ENCODE measurements at regions not wholly inside any gene's neighbourhood (a gene's known extent, or its start where the extent isn't known, plus 50 kb on each side); places are given as distances from the start of the nearest gene placed in this dataset.

DNA sequence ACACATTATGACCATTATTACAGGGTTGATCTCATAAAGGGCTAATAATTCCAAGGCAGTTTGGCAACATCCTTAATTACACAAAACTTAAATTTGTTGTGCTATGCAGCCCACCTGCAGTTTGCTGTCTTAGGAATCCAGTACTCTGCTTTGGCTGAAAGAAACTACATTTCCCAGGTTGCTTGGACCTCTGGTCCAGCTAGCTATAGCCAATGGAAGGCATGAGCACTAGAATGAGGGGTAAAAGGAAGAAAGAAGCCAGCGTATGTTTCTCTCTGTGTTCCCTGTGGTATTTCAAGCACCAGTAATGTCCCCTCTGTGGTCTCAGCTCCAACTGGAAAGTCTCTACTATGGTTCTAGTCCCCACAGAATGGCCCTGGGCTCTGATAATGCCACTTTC is 84.3 kb upstream of the TSC22D2 start:
- in situ Hi-C loops (cut with MboI), result no loop called here
- H4K20me1 ChIP-seq (replicated peaks; ENCODE audit: control insufficient read depth, insufficient read depth, low read length), result no peaks in the 10 kb centered on the region
- no peak for TF ChIP-seq ETV5 (CRISPR knock-in tag; IDR thresholded peaks at IDR 0.05; ENCODE audit: low read depth)
- TF ChIP-seq, protein P1, sequence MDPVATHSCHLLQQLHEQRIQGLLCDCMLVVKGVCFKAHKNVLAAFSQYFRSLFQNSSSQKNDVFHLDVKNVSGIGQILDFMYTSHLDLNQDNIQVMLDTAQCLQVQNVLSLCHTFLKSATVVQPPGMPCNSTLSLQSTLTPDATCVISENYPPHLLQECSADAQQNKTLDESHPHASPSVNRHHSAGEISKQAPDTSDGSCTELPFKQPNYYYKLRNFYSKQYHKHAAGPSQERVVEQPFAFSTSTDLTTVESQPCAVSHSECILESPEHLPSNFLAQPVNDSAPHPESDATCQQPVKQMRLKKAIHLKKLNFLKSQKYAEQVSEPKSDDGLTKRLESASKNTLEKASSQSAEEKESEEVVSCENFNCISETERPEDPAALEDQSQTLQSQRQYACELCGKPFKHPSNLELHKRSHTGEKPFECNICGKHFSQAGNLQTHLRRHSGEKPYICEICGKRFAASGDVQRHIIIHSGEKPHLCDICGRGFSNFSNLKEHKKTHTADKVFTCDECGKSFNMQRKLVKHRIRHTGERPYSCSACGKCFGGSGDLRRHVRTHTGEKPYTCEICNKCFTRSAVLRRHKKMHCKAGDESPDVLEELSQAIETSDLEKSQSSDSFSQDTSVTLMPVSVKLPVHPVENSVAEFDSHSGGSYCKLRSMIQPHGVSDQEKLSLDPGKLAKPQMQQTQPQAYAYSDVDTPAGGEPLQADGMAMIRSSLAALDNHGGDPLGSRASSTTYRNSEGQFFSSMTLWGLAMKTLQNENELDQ (CRISPR knock-in tag; IDR thresholded peaks at IDR 0.05; ENCODE audit: borderline replicate concordance), result no peak
- TF ChIP-seq, protein P2, sequence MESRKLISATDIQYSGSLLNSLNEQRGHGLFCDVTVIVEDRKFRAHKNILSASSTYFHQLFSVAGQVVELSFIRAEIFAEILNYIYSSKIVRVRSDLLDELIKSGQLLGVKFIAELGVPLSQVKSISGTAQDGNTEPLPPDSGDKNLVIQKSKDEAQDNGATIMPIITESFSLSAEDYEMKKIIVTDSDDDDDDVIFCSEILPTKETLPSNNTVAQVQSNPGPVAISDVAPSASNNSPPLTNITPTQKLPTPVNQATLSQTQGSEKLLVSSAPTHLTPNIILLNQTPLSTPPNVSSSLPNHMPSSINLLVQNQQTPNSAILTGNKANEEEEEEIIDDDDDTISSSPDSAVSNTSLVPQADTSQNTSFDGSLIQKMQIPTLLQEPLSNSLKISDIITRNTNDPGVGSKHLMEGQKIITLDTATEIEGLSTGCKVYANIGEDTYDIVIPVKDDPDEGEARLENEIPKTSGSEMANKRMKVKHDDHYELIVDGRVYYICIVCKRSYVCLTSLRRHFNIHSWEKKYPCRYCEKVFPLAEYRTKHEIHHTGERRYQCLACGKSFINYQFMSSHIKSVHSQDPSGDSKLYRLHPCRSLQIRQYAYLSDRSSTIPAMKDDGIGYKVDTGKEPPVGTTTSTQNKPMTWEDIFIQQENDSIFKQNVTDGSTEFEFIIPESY (CRISPR knock-in tag; IDR thresholded peaks at IDR 0.05), result no peak
- TF ChIP-seq, protein P3, sequence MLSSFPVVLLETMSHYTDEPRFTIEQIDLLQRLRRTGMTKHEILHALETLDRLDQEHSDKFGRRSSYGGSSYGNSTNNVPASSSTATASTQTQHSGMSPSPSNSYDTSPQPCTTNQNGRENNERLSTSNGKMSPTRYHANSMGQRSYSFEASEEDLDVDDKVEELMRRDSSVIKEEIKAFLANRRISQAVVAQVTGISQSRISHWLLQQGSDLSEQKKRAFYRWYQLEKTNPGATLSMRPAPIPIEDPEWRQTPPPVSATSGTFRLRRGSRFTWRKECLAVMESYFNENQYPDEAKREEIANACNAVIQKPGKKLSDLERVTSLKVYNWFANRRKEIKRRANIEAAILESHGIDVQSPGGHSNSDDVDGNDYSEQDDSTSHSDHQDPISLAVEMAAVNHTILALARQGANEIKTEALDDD (IDR thresholded peaks at IDR 0.05), result no peak
- TF ChIP-seq, protein P4, sequence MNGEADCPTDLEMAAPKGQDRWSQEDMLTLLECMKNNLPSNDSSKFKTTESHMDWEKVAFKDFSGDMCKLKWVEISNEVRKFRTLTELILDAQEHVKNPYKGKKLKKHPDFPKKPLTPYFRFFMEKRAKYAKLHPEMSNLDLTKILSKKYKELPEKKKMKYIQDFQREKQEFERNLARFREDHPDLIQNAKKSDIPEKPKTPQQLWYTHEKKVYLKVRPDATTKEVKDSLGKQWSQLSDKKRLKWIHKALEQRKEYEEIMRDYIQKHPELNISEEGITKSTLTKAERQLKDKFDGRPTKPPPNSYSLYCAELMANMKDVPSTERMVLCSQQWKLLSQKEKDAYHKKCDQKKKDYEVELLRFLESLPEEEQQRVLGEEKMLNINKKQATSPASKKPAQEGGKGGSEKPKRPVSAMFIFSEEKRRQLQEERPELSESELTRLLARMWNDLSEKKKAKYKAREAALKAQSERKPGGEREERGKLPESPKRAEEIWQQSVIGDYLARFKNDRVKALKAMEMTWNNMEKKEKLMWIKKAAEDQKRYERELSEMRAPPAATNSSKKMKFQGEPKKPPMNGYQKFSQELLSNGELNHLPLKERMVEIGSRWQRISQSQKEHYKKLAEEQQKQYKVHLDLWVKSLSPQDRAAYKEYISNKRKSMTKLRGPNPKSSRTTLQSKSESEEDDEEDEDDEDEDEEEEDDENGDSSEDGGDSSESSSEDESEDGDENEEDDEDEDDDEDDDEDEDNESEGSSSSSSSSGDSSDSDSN (IDR thresholded peaks at IDR 0.05; ENCODE audit: borderline replicate concordance in 1 of 2, low read depth in 2 of 2, low read length in 2 of 2), result no peak
- TF ChIP-seq GABPB2 (CRISPR knock-in tag; conservative IDR thresholded peaks at IDR 0.05), result no peak
- TF ChIP-seq, protein P5, sequence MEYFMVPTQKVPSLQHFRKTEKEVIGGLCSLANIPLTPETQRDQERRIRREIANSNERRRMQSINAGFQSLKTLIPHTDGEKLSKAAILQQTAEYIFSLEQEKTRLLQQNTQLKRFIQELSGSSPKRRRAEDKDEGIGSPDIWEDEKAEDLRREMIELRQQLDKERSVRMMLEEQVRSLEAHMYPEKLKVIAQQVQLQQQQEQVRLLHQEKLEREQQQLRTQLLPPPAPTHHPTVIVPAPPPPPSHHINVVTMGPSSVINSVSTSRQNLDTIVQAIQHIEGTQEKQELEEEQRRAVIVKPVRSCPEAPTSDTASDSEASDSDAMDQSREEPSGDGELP (CRISPR knock-in tag; IDR thresholded peaks at IDR 0.05; ENCODE audit: borderline replicate concordance), result no peak
- TF ChIP-seq NCOR1 (IDR thresholded peaks at IDR 0.05), result no peak
- TF ChIP-seq EP400 (IDR thresholded peaks at IDR 0.05), result no peak
- no peak for TF ChIP-seq RB1 (IDR thresholded peaks at IDR 0.05; ENCODE audit: low read depth)
- no peak for TF ChIP-seq RBM17 (IDR thresholded peaks at IDR 0.05; ENCODE audit: borderline replicate concordance, low read depth, low read length)
- TF ChIP-seq MCM3 (IDR thresholded peaks at IDR 0.05), result no peak
- no peak for TF ChIP-seq TCFL5 (CRISPR knock-in tag; conservative IDR thresholded peaks at IDR 0.05)
- no peak for TF ChIP-seq GABPA (tag; conservative IDR thresholded peaks at IDR 0.05; ENCODE audit: low read depth)
- TF ChIP-seq XRCC4 (IDR thresholded peaks at IDR 0.05; ENCODE audit: extremely low read depth, insufficient read depth, insufficient read length), result no peak
- no peak overlapping the region for H3K4me2 ChIP-seq (ENCODE audit: insufficient read depth, low read length)
- H3K27me3 ChIP-seq (ENCODE audit: control insufficient read depth in 2 of 2, insufficient read depth in 2 of 2, low read length in 2 of 2), result peaks cover 0 to 10% of the 10 kb centered on the region in 2 experiments; a peak in 3 of 5 replicates
- ATAC-seq, result no peak
- no peak overlapping the region for H2AFZ ChIP-seq (ENCODE audit: low read depth, low read length)
- H3K9me3 ChIP-seq (replicated peaks; ENCODE audit: control insufficient read depth, insufficient read depth, low read depth, low read length), result 0 out of 2 replicates have a peak, but pooled peaks cover 1% of the 10 kb centered on the region
- no peak overlapping the region for H3K9ac ChIP-seq (ENCODE audit: insufficient read depth in 1 of 2, low read depth in 2 of 2, low read length in 2 of 2)
- no peak for DNase-seq (ENCODE audit: extremely low read depth in 1 of 4, low spot score in 3 of 4)
- no TSS peak for BruUV-seq (replicated peaks)
- FAIRE-seq, result no peak
- WGBS (ENCODE audit: insufficient coverage, low coverage, missing lambda C conversion rate), result 22% methylated on average over 1 of the region's 1 CpG
- intact Hi-C loops (cut with micrococcal nuclease), result no loop called here
- H3K79me2 ChIP-seq (ENCODE audit: control insufficient read depth, insufficient read depth, low read length), result no peaks in the 10 kb centered on the region
- no peak overlapping the region for H3K4me3 ChIP-seq
- no peaks in the 10 kb centered on the region for H3K36me3 ChIP-seq (ENCODE audit: control insufficient read depth, insufficient read depth, low read length)
- H3K4me1 ChIP-seq (replicated peaks in 1 of 2; ENCODE audit: control insufficient read depth in 2 of 2, insufficient read depth in 2 of 2, low read length in 2 of 2), result no peaks in the 10 kb centered on the region
- CTCF ChIA-PET (ENCODE audit: low intra/inter-chr PET ratio), result no interaction called here
- no peaks in the 10 kb centered on the region for H3K9me1 ChIP-seq (ENCODE audit: control insufficient read depth, insufficient read depth, low read length)
- no peak overlapping the region for H3K27ac ChIP-seq (ENCODE audit: extremely low read depth, low read depth, low read length)
- POLR2A ChIA-PET, result no interaction called here
